B cell (primary cell): ENCODE measurements at regions not wholly inside any gene's neighbourhood (a gene's known extent, or its start where the extent isn't known, plus 50 kb on each side); places are given as distances from the start of the nearest gene placed in this dataset.

Experiments
- ATAC-seq: fragments of 200-7000 bp; cut with Tn5 transposase; one replicate; pipeline ENCODE4 v1.10.0; 2021; ENCODE audit warnings: low read depth, mild to moderate bottlenecking, moderate number of reproducible peaks, moderate library complexity
- CTCF ChIA-PET: fragments of 350-600 bp; sonication (Branson Sonifier 250); formaldehyde crosslinking; loops from one replicate; lab custom pipeline; 2021; ENCODE audit warnings: antibody characterized with exemption, inconsistent platforms; lab: Charles Lee
- POLR2A ChIA-PET: fragments of 350-600 bp; sonication (Branson Sonifier 250); formaldehyde crosslinking; loops from one replicate; lab custom pipeline; 2021; ENCODE audit warnings: antibody characterized with exemption; lab: Charles Lee
- DNase-seq: peaks from one replicate; pipeline ENCODE4 v3.0.0; 2013
- H2AFZ ChIP-seq: 2 replicates; pipeline ENCODE4 v1.6.1; 2012; ENCODE audit warnings: mild to moderate bottlenecking, low read depth, low read length; ENCODE audit not compliant: insufficient read depth, poor library complexity, severe bottlenecking
- H3K27ac ChIP-seq, 2 donors: 1 replicate in 1 of 2; 2 replicates in 1 of 2; pipeline ENCODE4 v1.5.1; 2012 to 2013; ENCODE audit warnings: low read length in 2 of 2, mild to moderate bottlenecking in 2 of 2, moderate library complexity in 1 of 2
- H3K27me3 ChIP-seq, 4 experiments: fragments of 200-600 bp in 1 of 4; sonication (generic) in 1 of 4; replicated peaks in 1 of 4; 1 replicate in 2 of 4; 2 replicates in 2 of 4; pipeline versions ENCODE4 v1.6.1 to v1.7.0; 2013 to 2016; ENCODE audit warnings: low read length in 3 of 4, mild to moderate bottlenecking in 2 of 4, mixed read lengths in 1 of 4, moderate library complexity in 1 of 4; ENCODE audit not compliant: insufficient read depth in 4 of 4, control insufficient read depth in 3 of 4; ENCODE audit errors: control extremely low read depth in 1 of 4
- H3K36me3 ChIP-seq, 2 experiments: replicated peaks in 1 of 2; 1 replicate in 1 of 2; 2 replicates in 1 of 2; pipeline versions ENCODE4 v1.6.1 to v1.7.1; 2013; ENCODE audit warnings: low read length in 1 of 2; ENCODE audit not compliant: insufficient read depth in 2 of 2, control insufficient read depth in 1 of 2; ENCODE audit errors: control extremely low read depth in 1 of 2, extremely low read depth in 1 of 2
- H3K4me1 ChIP-seq, 2 donors: fragments of 200-600 bp in 1 of 2; sonication (generic) in 1 of 2; 1 replicate in 1 of 2; 2 replicates in 1 of 2; pipeline versions ENCODE4 v1.5.1 to v1.6.1; 2013 to 2017; ENCODE audit warnings: low read length in 2 of 2; ENCODE audit not compliant: control insufficient read depth in 2 of 2, insufficient read depth in 2 of 2
- H3K4me2 ChIP-seq: replicated peaks from 2 replicates; pipeline ENCODE3; 2012; ENCODE audit warnings: mild to moderate bottlenecking, low read depth, low read length; ENCODE audit not compliant: poor library complexity, severe bottlenecking
- H3K4me3 ChIP-seq, 5 experiments: fragments of 200-600 bp in 1 of 5; sonication (generic) in 1 of 5; 1 replicate in 3 of 5; 2 replicates in 2 of 5; pipeline versions ENCODE4 v1.5.1 to v1.7.0; 2011 to 2016; ENCODE audit warnings: low read length in 4 of 5, mild to moderate bottlenecking in 4 of 5, low read depth in 2 of 5, control low read depth in 1 of 5, moderate library complexity in 1 of 5; ENCODE audit not compliant: insufficient read depth in 1 of 5; ENCODE audit errors: control extremely low read depth in 1 of 5, extremely low read depth in 1 of 5
- H3K79me2 ChIP-seq: fragments of 200-600 bp; sonication (generic); one replicate; pipeline ENCODE4 v1.6.0; 2016; ENCODE audit warnings: low read length; ENCODE audit not compliant: control insufficient read depth, insufficient read depth
- H3K9ac ChIP-seq: fragments of 200-600 bp; sonication (generic); 2 replicates; pipeline ENCODE4 v1.6.1; 2017; ENCODE audit warnings: mild to moderate bottlenecking, low read length, moderate library complexity
- H3K9me3 ChIP-seq, 3 donors: one replicate each; pipeline versions ENCODE4 v1.6.1 to v1.7.1; 2013; ENCODE audit warnings: low read length in 2 of 3; ENCODE audit not compliant: control insufficient read depth in 2 of 3, insufficient read depth in 1 of 3; ENCODE audit errors: control extremely low read depth in 1 of 3
- H4K20me1 ChIP-seq: 2 replicates; pipeline ENCODE4 v1.6.0; 2012; ENCODE audit warnings: mild to moderate bottlenecking, low read length; ENCODE audit not compliant: insufficient read depth, control insufficient read depth, poor library complexity, severe bottlenecking
- H3K27ac Mint-ChIP-seq: one replicate; pipeline ENCODE4 v1.8.0; 2021; ENCODE audit warnings: mixed read lengths
- H3K27me3 Mint-ChIP-seq: one replicate; pipeline ENCODE4 v1.8.0; 2021; ENCODE audit warnings: mixed read lengths
- H3K4me1 Mint-ChIP-seq: one replicate; pipeline ENCODE4 v1.8.0; 2021; ENCODE audit warnings: mixed read lengths
- H3K4me3 Mint-ChIP-seq: one replicate; pipeline ENCODE4 v1.8.0; 2021; ENCODE audit warnings: mixed read lengths
- H3K9me3 Mint-ChIP-seq: one replicate; pipeline ENCODE4 v1.8.0; 2022; ENCODE audit warnings: mixed read lengths; ENCODE audit not compliant: insufficient read depth
- CTCF ChIP-seq: fragments of 200-600 bp; IDR thresholded peaks from one replicate; pipeline ENCODE4 v1.8.0; 2022; ENCODE audit warnings: antibody characterized with exemption, mild to moderate bottlenecking
- EZH2 ChIP-seq: IDR thresholded peaks from 2 replicates; pipeline ENCODE4 v1.6.1; 2012; ENCODE audit warnings: borderline replicate concordance, low read depth, mild to moderate bottlenecking, moderate library complexity, low read length; ENCODE audit not compliant: insufficient read depth, poor library complexity, severe bottlenecking
- WGBS: methylation state at CpG from one replicate; pipeline ENCODE4 v1.1.5; 2013; ENCODE audit warnings: missing lambda C conversion rate; ENCODE audit not compliant: insufficient coverage; 5-methylcytosine and 5-hydroxymethylcytosine counted together
- intact Hi-C: fragments of 100-400 bp; cut with micrococcal nuclease; formaldehyde crosslinking; loops from one replicate; pipeline ENCODE4 v1.10.0; 2022

DNA sequence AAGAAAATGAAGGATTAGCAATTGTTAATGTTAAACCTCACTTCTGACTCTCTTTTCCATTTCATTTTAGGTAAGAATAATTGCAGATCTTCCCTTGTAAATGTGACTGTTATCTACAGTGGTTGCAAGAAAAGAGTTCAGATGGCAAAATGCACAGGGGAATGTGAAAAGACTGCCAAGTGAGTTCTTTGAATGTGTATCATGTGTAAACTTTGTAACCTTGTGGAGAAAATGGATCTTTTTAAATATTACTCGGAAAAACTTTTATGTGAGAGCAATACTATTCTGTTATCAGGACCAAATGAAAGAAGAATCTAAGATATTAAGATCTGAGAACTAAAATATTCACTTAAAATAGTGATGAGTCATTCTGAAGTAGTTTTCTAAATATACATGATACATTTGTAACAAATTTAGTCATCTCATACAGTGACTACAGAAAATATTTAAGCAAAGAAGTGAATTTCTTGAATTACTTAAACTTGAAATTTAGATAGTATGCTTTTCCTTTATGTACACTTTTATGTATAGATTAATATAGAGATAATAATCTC lies 122.5 kb upstream of the CNTN1 start:
- H3K4me3 ChIP-seq, result no peak overlapping the region
- no peak overlapping the region for H3K27ac Mint-ChIP-seq
- DNase-seq, result no peak
- H3K4me1 ChIP-seq, result no peaks in the 10 kb centered on the region
- H3K27ac ChIP-seq, result no peak overlapping the region
- no peak overlapping the region for H3K4me2 ChIP-seq
- no peaks in the 10 kb centered on the region for H3K27me3 Mint-ChIP-seq
- TF ChIP-seq EZH2 (no peak), CTCF (no peak)
- intact Hi-C loops, result no loop called here
- H3K79me2 ChIP-seq, result no peaks in the 10 kb centered on the region
- POLR2A ChIA-PET, result no interaction called here
- no peaks in the 10 kb centered on the region for H3K36me3 ChIP-seq
- no peaks in the 10 kb centered on the region for H3K9me3 ChIP-seq
- no peaks in the 10 kb centered on the region for H3K9me3 Mint-ChIP-seq
- CTCF ChIA-PET, result no interaction called here
- no peaks in the 10 kb centered on the region for H3K4me1 Mint-ChIP-seq
- H3K4me3 Mint-ChIP-seq, result no peak overlapping the region
- no peaks in the 10 kb centered on the region for H3K27me3 ChIP-seq
- WGBS, result no CpG with 5 or more reads among the region's 1 CpG
- H3K9ac ChIP-seq, result no peak overlapping the region
- ATAC-seq, result no peak
- no peak overlapping the region for H2AFZ ChIP-seq
- H4K20me1 ChIP-seq, result no peaks in the 10 kb centered on the region

- POLR2A ChIA-PET, result no interaction called here
- no peak overlapping the region for H3K4me2 ChIP-seq
Observed at GRCh38 chr12:40573024-40573423, 119.2 kb upstream of the CNTN1 start.

More at GRCh38 chr12:40573024-40573423, 119.2 kb upstream of the CNTN1 start:
- Mint-ChIP-seq H3K4me3 (no peak overlapping the region), H3K9me3 (no peaks in the 10 kb centered on the region), H3K27ac (no peak overlapping the region), H3K27me3 (no peaks in the 10 kb centered on the region), H3K4me1 (no peaks in the 10 kb centered on the region)
- ATAC-seq (no peak), DNase-seq (no peak)
- Histone ChIP-seq H3K4me3 (no peak overlapping the region), H3K27me3 (no peaks in the 10 kb centered on the region), H4K20me1 (no peaks in the 10 kb centered on the region), H2AFZ (no peak overlapping the region), H3K79me2 (no peaks in the 10 kb centered on the region), H3K4me1 (no peaks in the 10 kb centered on the region), H3K9ac (no peak overlapping the region), H3K27ac (no peak overlapping the region), H3K36me3 (no peaks in the 10 kb centered on the region), H3K9me3 (no peaks in the 10 kb centered on the region)
- intact Hi-C loops, result no loop called here
- no peak for TF ChIP-seq CTCF
- no peak for TF ChIP-seq EZH2
- CTCF ChIA-PET, result interaction anchor here (0.6 kb wide), 1 partner anchor 18 kb away, joined by 3 read pairs; no protein-coding TSS in a partner anchor
